HFFc6 (cell line): ENCODE measurements at regions not wholly inside any gene's neighbourhood (a gene's known extent, or its start where the extent isn't known, plus 50 kb on each side); places are given as distances from the start of the nearest gene placed in this dataset.
A peak's percentile ranks its signal among the peaks of the same experiment; 100 is the strongest.

ENCODE experiments used
- DNase-seq: peaks from one replicate; pipeline ENCODE4 v3.0.0-alpha.2; 2018
- H3K27ac Mint-ChIP-seq: 2 replicates; pipeline ENCODE4 v1.8.0; 2020; ENCODE audit warnings: mild to moderate bottlenecking, mixed read lengths
- H3K27me3 Mint-ChIP-seq: 2 replicates; pipeline ENCODE4 v1.8.0; 2021; ENCODE audit warnings: mild to moderate bottlenecking, moderate library complexity, mixed read lengths; ENCODE audit not compliant: insufficient read depth
- H3K36me3 Mint-ChIP-seq: 2 replicates; pipeline ENCODE4 v1.8.0; 2021; ENCODE audit warnings: low read depth, mixed read lengths
- H3K4me1 Mint-ChIP-seq: 2 replicates; pipeline ENCODE4 v1.8.0; 2020; ENCODE audit warnings: low read depth, mixed read lengths
- H3K4me3 Mint-ChIP-seq: 2 replicates; pipeline ENCODE4 v1.8.0; 2020; ENCODE audit warnings: mild to moderate bottlenecking, moderate library complexity, mixed read lengths
- H3K9me3 Mint-ChIP-seq: 2 replicates; pipeline ENCODE4 v1.8.0; 2020; ENCODE audit warnings: mild to moderate bottlenecking, mixed read lengths
- TF ChIP-seq, protein P1 (sequence below): fragments of 200-600 bp; sonication (generic); IDR thresholded peaks from 2 replicates; pipeline ENCODE4 v1.5.0; 2021; ENCODE audit warnings: antibody characterized with exemption, mild to moderate bottlenecking

DNA sequence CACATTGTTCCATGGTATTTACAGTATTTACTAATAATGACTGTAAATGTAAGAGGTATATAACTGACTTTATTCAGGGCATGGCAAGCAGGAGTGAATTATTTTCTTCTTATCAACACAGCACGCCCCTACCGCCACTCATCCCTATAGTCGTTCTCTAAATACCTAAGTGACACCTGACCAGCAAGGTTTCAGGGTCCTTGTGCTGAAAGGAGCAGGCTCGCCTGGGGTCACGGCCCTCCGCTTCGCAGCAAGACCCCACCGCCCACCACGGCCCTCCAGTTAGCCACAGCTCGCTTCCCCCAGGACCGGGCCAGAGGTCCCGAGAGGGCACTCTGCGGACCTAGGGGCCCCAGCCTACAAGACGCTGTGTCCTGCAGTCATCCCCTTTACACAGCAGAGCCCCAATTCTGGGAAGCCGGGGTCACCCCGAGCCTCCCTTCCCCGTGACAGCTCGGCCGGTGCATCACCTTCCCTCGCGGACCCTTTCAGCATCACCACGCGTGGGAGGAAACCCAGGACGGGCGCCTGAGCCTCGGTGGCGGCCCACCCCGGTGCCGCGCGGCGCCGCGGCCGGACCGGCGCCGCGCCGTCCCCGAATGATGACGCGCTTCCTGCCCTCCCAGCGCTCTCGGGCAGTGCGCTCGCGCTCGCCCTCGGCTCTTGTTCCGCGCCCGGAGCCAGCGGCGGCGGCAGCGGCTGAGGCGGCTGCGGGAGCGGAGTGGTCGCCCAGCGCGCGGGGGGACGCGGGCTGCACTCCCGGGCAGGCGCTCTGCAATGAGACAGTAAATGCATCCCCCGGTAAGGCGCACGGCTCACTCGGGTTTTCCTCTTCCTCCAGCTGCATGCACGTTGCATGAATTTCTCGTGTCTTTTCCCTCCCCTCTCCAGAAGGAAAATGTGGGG, 225.1 kb upstream of the C2CD4B start, which contains the start of gene TLN2:
TSS of gene TLN2 (plus strand) at position 666 of the 906 bp plus-strand sequence.
- TF ChIP-seq, protein P1, sequence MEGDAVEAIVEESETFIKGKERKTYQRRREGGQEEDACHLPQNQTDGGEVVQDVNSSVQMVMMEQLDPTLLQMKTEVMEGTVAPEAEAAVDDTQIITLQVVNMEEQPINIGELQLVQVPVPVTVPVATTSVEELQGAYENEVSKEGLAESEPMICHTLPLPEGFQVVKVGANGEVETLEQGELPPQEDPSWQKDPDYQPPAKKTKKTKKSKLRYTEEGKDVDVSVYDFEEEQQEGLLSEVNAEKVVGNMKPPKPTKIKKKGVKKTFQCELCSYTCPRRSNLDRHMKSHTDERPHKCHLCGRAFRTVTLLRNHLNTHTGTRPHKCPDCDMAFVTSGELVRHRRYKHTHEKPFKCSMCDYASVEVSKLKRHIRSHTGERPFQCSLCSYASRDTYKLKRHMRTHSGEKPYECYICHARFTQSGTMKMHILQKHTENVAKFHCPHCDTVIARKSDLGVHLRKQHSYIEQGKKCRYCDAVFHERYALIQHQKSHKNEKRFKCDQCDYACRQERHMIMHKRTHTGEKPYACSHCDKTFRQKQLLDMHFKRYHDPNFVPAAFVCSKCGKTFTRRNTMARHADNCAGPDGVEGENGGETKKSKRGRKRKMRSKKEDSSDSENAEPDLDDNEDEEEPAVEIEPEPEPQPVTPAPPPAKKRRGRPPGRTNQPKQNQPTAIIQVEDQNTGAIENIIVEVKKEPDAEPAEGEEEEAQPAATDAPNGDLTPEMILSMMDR = no peak
- DNase-seq = peak; percentile 34
- Mint-ChIP-seq H3K36me3 (peaks cover 4% of the 10 kb centered on the region; the same call in 1 of the 2 replicates), H3K27me3 (no peaks in the 10 kb centered on the region), H3K4me1 (peaks cover 41% of the 10 kb centered on the region), H3K4me3 (peak within 1 kb of the TSS; percentile 95), H3K27ac (peak within 1 kb of the TSS; percentile 87), H3K9me3 (no peaks in the 10 kb centered on the region)

- Mint-ChIP-seq H3K9me3 (no peaks in the 10 kb centered on the region), H3K4me3 (peak overlapping the region; percentile 95), H3K27me3 (no peaks in the 10 kb centered on the region), H3K4me1 (peaks cover 41% of the 10 kb centered on the region), H3K36me3 (peaks cover 4% of the 10 kb centered on the region; the same call in 1 of the 2 replicates), H3K27ac (peak overlapping the region; percentile 82)
- DNase-seq = peak; percentile 35
- TF ChIP-seq, protein P1 = no peak; the same call in 1 of the 2 replicates
These were observed 225.9 kb upstream of the C2CD4B start for GRCh38 chr15:62390791-62391640.

DNA sequence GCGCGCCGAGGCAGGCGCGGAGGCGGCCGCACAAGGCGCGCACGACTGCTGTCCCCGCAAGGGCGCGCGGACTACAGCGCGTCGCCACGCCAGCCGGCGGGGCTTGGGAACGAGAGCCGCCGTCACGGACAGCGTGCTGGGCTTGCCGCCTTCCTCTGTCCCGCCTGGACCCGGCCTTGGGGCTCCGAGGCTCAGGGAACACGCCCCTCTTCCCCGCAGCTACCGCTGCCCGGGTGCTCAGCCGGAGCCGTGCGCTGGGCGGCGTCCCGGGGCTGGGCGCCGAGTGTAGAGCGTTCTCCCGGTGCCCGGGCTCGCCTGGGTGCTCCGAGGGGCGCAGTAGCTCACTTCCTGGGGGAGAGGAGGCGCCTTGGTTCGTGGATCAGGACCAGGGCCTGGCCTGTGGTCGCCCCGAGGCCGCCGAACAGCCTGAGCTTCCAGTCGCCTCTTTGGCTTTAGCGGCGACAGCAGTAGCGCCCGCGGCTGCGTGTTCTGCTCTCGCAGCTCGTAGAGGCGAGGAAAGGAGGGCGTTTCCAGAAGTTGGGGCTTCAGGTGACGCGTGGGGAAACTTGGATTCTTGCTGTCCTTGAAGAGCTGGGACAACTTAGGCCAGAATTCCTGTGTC, 226.7 kb upstream of the C2CD4B start:
- H3K27ac Mint-ChIP-seq = peak overlapping the region; percentile 94

DNA sequence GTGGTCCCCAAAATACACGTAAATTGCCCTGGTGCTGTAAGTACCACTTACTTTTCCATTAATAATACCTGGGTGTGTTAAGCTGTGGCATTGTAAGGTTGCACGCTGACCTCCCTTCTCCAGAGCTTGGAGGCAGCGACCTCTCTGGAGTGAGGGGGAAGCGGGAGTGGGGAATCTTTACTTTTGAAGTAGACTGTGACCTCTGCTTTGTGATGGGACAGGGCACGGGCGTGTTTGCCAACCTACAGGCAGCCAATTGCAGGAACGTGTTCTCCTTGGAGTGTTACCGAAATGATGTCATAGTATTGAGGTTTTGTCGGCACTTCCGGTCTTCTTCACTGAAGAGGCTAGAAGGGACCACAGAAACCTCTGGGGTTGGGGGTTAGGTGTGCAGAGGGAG, 227.3 kb upstream of the C2CD4B start:
- Mint-ChIP-seq H3K4me1 (peaks cover 41% of the 10 kb centered on the region), H3K27me3 (no peaks in the 10 kb centered on the region), H3K36me3 (peaks cover 4% of the 10 kb centered on the region; the same call in 1 of the 2 replicates), H3K4me3 (peak overlapping the region; percentile 95), H3K27ac (peak overlapping the region; percentile 94), H3K9me3 (no peaks in the 10 kb centered on the region)
- TF ChIP-seq, protein P1 = no peak
- peak; percentile 31 for DNase-seq

More for the DNA sequence above, 226.7 kb upstream of the C2CD4B start:
- DNase-seq = peak; percentile 12
- Mint-ChIP-seq H3K4me1 (peaks cover 41% of the 10 kb centered on the region), H3K4me3 (peak overlapping the region; percentile 95), H3K36me3 (peaks cover 4% of the 10 kb centered on the region; the same call in 1 of the 2 replicates), H3K27me3 (no peaks in the 10 kb centered on the region), H3K9me3 (no peaks in the 10 kb centered on the region)
- TF ChIP-seq, protein P1 = peak; percentile 48; the same call in 1 of the 2 replicates

GRCh38 chr15:62393196-62393595, 228.1 kb upstream of the C2CD4B start:
- no peak for DNase-seq
- Mint-ChIP-seq H3K27me3 (no peaks in the 10 kb centered on the region), H3K4me3 (peak overlapping the region; percentile 24; the same call in 1 of the 2 replicates), H3K4me1 (peaks cover 41% of the 10 kb centered on the region), H3K9me3 (peaks cover 5% of the 10 kb centered on the region), H3K36me3 (peaks cover 9% of the 10 kb centered on the region), H3K27ac (peak overlapping the region; percentile 94; the same call in 1 of the 2 replicates)
- TF ChIP-seq, protein P1 = no peak
